ENCODE measurements at regions not wholly inside any gene's neighbourhood (a gene's known extent, or its start where the extent isn't known, plus 50 kb on each side); places are given as distances from the start of the nearest gene placed in this dataset.

GRCh38 chr10:28172223-28172610 lies 130.6 kb downstream of the MPP7 start:
- in situ Hi-C loops (cut with MboI) (no loop called here), intact Hi-C loops (cut with micrococcal nuclease) (loop anchor here (10.0 kb wide), 1 partner anchor 797 kb away; no protein-coding TSS in a partner anchor)
- Histone ChIP-seq H2AFZ (ENCODE audit: low read depth, low read length) (no peak overlapping the region), H3K4me1 (replicated peaks in 1 of 2; ENCODE audit: control insufficient read depth in 2 of 2, insufficient read depth in 2 of 2, low read length in 2 of 2) (no peaks in the 10 kb centered on the region), H3K27me3 (ENCODE audit: control insufficient read depth in 2 of 2, insufficient read depth in 2 of 2, low read length in 2 of 2) (no peaks in the 10 kb centered on the region), H3K4me2 (ENCODE audit: insufficient read depth, low read length) (no peak overlapping the region), H3K9me1 (ENCODE audit: control insufficient read depth, insufficient read depth, low read length) (no peaks in the 10 kb centered on the region), H3K27ac (ENCODE audit: extremely low read depth, low read depth, low read length) (no peak overlapping the region), H3K9ac (ENCODE audit: insufficient read depth in 1 of 2, low read depth in 2 of 2, low read length in 2 of 2) (no peak overlapping the region), H4K20me1 (replicated peaks; ENCODE audit: control insufficient read depth, insufficient read depth, low read length) (no peaks in the 10 kb centered on the region), H3K79me2 (ENCODE audit: control insufficient read depth, insufficient read depth, low read length) (no peaks in the 10 kb centered on the region), H3K36me3 (ENCODE audit: control insufficient read depth, insufficient read depth, low read length) (no peaks in the 10 kb centered on the region), H3K9me3 (replicated peaks; ENCODE audit: control insufficient read depth, insufficient read depth, low read depth, low read length) (no peaks in the 10 kb centered on the region), H3K4me3 (no peak overlapping the region)
- ChIA-PET CTCF (ENCODE audit: low intra/inter-chr PET ratio) (no interaction called here), POLR2A (no interaction called here)
- no TSS peak for BruUV-seq (replicated peaks)
- TF ChIP-seq NR4A1 (CRISPR knock-in tag; IDR thresholded peaks at IDR 0.05) (no peak), NR4A1 (tag; IDR thresholded peaks at IDR 0.05) (no peak), DNMT1 (IDR thresholded peaks at IDR 0.05) (no peak), HMBOX1 (IDR thresholded peaks at IDR 0.05) (no peak), E4F1 (CRISPR knock-in tag; IDR thresholded peaks at IDR 0.05; ENCODE audit: borderline replicate concordance) (no peak), PCBP2 (IDR thresholded peaks at IDR 0.05; ENCODE audit: low read depth, low read length, poor library complexity, severe bottlenecking) (no peak), ATF6 (CRISPR knock-in tag; IDR thresholded peaks at IDR 0.05) (no peak), ZFX (CRISPR knock-in tag; IDR thresholded peaks at IDR 0.05) (no peak), MEF2D (tag; conservative IDR thresholded peaks at IDR 0.05; ENCODE audit: low read depth) (no peak), ZNF507 (tag; conservative IDR thresholded peaks at IDR 0.05) (no peak), YY1 (IDR thresholded peaks at IDR 0.05; ENCODE audit: borderline replicate concordance in 1 of 3, control insufficient read depth in 1 of 3, extremely low read depth in 1 of 3, insufficient read depth in 3 of 3, insufficient read length in 1 of 3, insufficient replicate concordance in 2 of 3, low read depth in 1 of 3, low read length in 2 of 3) (no peak), ZNF668 (CRISPR knock-in tag; IDR thresholded peaks at IDR 0.05) (no peak), DPF2 (IDR thresholded peaks at IDR 0.05) (no peak), SETDB1 (IDR thresholded peaks at IDR 0.05; ENCODE audit: low read length) (no peak), HBP1 (CRISPR knock-in tag; IDR thresholded peaks at IDR 0.05) (no peak)
- under 1% methylated on average over 8 of the region's 8 CpGs for WGBS (ENCODE audit: insufficient coverage, low coverage, missing lambda C conversion rate)
- FAIRE-seq (no peak), DNase-seq (ENCODE audit: extremely low read depth in 1 of 4, low spot score in 3 of 4) (no peak), ATAC-seq (no peak)
